ENCODE measurements at regions not wholly inside any gene's neighbourhood (a gene's known extent, or its start where the extent isn't known, plus 50 kb on each side); places are given as distances from the start of the nearest gene placed in this dataset.
"Not testable (repeated sequence)": the region's sequence is repeated elsewhere in the genome, so short reads cannot be mapped to it uniquely, and the experiment has no call there.

DNA sequence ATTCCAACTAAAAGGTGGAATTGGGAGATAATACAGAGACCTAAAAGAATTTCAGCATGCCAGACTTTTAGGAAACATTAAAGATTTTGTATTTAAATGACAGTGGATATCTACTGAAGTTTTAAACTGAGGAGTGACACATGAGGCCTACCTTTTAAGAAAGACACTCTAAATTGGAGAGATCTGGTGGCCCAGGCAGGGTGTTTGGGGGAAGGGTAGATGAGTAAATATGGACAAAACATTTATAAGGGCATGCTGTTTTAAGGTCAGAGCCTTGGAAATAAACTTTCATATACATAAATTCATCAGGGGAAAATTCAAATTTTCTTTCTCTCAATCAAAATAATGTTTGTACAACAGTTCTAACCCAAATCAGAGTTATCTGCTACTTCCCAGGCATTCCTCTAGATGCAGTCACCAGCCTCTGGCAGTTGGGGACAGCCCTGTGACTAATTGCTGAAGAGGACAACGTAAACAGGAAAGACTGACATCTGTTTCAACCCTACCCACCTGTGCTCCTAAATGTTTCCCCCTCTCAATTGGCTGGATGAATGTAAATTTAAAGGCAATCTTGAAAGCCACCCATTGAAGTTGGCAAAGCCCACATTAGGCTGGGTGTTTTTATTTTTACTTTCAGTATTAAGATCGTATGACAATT lies 1646.9 kb upstream of the ADGRL3 start:
- Mint-ChIP-seq H3K4me3 (no peak overlapping the region), H3K27me3 (ENCODE audit: low read depth) (no peaks in the 10 kb centered on the region), H3K27ac (no peak overlapping the region), H3K36me3 (no peaks in the 10 kb centered on the region), H3K9me3 (peaks cover 29% of the 10 kb centered on the region), H3K4me1 (no peaks in the 10 kb centered on the region)
- no peak for DNase-seq (ENCODE audit: low spot score in 2 of 2, unreplicated experiment in 2 of 2)
- TF ChIP-seq, protein P1, sequence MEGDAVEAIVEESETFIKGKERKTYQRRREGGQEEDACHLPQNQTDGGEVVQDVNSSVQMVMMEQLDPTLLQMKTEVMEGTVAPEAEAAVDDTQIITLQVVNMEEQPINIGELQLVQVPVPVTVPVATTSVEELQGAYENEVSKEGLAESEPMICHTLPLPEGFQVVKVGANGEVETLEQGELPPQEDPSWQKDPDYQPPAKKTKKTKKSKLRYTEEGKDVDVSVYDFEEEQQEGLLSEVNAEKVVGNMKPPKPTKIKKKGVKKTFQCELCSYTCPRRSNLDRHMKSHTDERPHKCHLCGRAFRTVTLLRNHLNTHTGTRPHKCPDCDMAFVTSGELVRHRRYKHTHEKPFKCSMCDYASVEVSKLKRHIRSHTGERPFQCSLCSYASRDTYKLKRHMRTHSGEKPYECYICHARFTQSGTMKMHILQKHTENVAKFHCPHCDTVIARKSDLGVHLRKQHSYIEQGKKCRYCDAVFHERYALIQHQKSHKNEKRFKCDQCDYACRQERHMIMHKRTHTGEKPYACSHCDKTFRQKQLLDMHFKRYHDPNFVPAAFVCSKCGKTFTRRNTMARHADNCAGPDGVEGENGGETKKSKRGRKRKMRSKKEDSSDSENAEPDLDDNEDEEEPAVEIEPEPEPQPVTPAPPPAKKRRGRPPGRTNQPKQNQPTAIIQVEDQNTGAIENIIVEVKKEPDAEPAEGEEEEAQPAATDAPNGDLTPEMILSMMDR (IDR thresholded peaks at IDR 0.05; ENCODE audit: unreplicated experiment): no peak

DNA sequence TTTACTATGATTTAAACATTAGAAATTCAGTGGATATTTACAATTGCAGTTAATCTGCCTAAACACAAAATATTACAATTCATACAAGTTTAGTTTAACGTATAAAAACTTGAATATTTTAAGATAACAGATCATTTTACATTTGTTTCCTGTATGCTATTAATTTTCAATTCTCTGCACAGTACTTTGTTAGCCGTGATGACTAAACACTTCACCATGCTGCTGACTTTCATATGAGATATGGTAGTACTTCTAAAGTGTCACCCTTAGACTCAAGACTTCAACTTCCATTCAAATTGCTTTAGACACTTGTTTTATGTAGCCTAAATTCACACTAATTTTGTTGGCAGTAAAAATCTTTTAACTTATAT lies 1646.4 kb upstream of the ADGRL3 start:
- no peak for DNase-seq (ENCODE audit: low spot score in 2 of 2, unreplicated experiment in 2 of 2)
- Mint-ChIP-seq H3K4me1 (no peaks in the 10 kb centered on the region), H3K27me3 (ENCODE audit: low read depth) (no peaks in the 10 kb centered on the region), H3K36me3 (no peaks in the 10 kb centered on the region), H3K9me3 (peaks cover 29% of the 10 kb centered on the region), H3K27ac (no peak overlapping the region), H3K4me3 (no peak overlapping the region)
- TF ChIP-seq, protein P1 (IDR thresholded peaks at IDR 0.05; ENCODE audit: unreplicated experiment): no peak

DNA sequence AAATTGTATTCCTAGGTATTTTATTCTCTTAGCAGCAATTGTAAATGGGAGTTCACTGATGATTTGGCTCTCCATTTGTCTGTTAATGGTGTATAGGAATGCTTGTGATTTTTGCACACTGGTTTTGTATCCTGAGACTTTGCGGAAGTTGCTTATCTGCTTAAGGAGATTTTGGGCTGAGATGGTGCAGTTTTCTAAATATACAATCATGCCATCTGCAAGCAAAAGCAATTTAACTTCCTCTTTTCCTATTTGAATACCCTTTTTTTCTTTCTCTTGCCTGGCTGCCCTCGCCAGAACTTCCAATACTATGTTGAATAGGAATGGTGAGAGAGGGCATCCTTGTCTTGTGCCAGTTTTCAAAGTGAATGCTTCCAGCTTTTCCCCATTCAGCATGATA lies 1643.9 kb upstream of the ADGRL3 start:
- DNase-seq (ENCODE audit: low spot score in 2 of 2, unreplicated experiment in 2 of 2); H3K36me3 Mint-ChIP-seq; H3K4me1 Mint-ChIP-seq; H3K27ac Mint-ChIP-seq; H3K27me3 Mint-ChIP-seq (ENCODE audit: low read depth); H3K4me3 Mint-ChIP-seq: not testable (repeated sequence)
- peaks cover 35% of the 10 kb centered on the region for H3K9me3 Mint-ChIP-seq

DNA sequence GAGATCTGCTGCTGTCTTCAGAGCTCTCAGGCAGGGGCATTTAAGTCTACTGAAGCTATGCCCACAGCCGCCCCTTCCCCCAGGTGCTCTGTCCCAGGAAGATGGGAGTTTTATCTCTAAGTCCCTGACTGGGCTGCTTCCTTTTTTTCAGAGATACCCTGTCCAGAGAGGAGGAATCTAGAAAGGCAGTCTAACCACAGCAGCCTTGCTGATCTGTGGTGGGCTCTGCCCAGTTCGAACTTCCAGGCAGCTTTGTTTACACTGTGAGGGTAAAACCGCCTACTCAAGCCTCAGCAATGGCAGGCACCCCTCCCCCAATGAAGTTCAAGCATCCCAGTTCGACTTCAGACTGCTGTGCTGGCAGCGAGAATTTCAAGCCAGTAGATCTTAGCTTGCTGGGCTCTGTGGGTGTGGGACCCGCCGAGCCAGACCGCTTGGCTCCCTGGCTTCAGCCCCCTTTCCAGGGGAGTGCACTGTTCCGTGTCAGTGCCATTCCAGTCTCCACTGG lies 1639.9 kb upstream of the ADGRL3 start:
- not testable (repeated sequence) for H3K4me3 Mint-ChIP-seq; H3K36me3 Mint-ChIP-seq; H3K27ac Mint-ChIP-seq; H3K27me3 Mint-ChIP-seq (ENCODE audit: low read depth); DNase-seq (ENCODE audit: low spot score in 2 of 2, unreplicated experiment in 2 of 2); H3K4me1 Mint-ChIP-seq
- H3K9me3 Mint-ChIP-seq: peaks cover 27% of the 10 kb centered on the region

DNA sequence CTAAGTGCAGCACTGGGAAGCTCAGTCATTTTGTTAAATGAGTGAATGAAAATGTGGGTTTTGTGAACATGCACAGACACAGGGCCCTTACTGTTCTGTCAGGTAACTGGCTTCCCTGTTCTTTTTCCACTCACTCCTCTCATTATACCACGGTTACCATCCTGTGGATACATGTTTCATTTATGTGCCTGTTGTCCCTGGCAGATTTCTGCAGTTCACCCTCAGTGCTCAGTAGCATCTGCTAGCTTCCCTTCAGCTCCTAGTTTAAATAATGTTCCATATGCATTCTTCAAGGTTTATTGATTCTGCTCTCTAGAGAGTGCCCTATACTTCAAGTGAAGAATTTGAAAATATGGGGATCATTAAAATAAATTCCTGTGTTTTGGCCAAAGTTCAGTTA lies 1634.3 kb upstream of the ADGRL3 start:
- DNase-seq (ENCODE audit: low spot score in 2 of 2, unreplicated experiment in 2 of 2): no peak
- H3K27ac Mint-ChIP-seq: no peak overlapping the region
- H3K4me3 Mint-ChIP-seq: no peak overlapping the region
- H3K9me3 Mint-ChIP-seq: no peaks in the 10 kb centered on the region
- no peaks in the 10 kb centered on the region for H3K36me3 Mint-ChIP-seq
- H3K27me3 Mint-ChIP-seq (ENCODE audit: low read depth): peaks cover 2% of the 10 kb centered on the region
- no peaks in the 10 kb centered on the region for H3K4me1 Mint-ChIP-seq
- TF ChIP-seq, protein P1 (IDR thresholded peaks at IDR 0.05; ENCODE audit: unreplicated experiment): no peak

DNA sequence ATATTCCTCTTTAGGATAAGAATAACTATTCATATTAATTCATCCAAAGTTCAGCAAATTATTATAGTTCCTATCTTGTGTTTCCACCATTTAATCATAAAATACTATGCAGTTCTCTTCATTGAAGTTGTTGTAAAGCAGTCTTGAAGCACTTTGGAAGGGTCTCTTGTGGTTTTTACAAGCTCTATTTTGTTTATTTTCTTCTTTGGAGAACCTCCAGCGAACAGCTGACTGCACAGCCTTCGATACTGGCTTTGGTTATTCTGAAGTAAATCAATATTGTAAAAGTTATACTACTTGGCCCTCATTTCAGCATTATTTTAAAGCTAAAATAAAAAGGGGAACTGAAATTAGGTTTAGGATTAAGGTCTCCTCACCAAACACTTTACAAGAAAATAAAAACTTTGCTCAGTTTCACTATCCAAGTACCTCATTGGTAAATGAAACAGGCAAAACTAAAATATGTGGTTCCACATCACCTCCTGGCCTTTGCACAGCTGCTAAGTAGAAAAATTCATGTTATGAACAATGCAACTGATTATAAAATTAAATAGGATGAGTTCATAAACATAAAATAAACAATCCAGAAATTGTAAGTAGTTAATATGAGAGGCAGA lies 1629.2 kb upstream of the ADGRL3 start:
- DNase-seq (ENCODE audit: low spot score in 2 of 2, unreplicated experiment in 2 of 2): no peak
- Mint-ChIP-seq H3K27me3 (ENCODE audit: low read depth) (no peaks in the 10 kb centered on the region), H3K36me3 (no peaks in the 10 kb centered on the region), H3K27ac (no peak overlapping the region), H3K4me3 (no peak overlapping the region), H3K4me1 (no peaks in the 10 kb centered on the region), H3K9me3 (no peaks in the 10 kb centered on the region)
- TF ChIP-seq, protein P1 (IDR thresholded peaks at IDR 0.05; ENCODE audit: unreplicated experiment): no peak

Data from mesothelial cell of epicardium (in vitro differentiated cells).